Neural progenitor cell (in vitro differentiated cells): ENCODE measurements at regions not wholly inside any gene's neighbourhood (a gene's known extent, or its start where the extent isn't known, plus 50 kb on each side); places are given as distances from the start of the nearest gene placed in this dataset.

ENCODE experiments used
- CTCF ChIP-seq: fragments of 200-600 bp; sonication (generic); IDR thresholded peaks from 2 replicates; pipeline ENCODE4 v1.5.1; 2017; ENCODE audit warnings: antibody characterized with exemption, mild to moderate bottlenecking
- EZH2 ChIP-seq: fragments of 200-600 bp; sonication (generic); IDR thresholded peaks from 2 replicates; pipeline ENCODE4 v1.6.1; 2017; ENCODE audit warnings: antibody characterized with exemption, mild to moderate bottlenecking, moderate library complexity
- EZH2phosphoT487 ChIP-seq: fragments of 200-600 bp; sonication (generic); IDR thresholded peaks from 2 replicates; pipeline ENCODE4 v1.6.1; 2017; ENCODE audit warnings: antibody characterized with exemption

- TF ChIP-seq CTCF (no peak), EZH2phosphoT487 (no peak), EZH2 (no peak)
These were observed 114.9 kb upstream of the XIRP2 start for GRCh38 chr2:166773308-166773949.
